OCI-LY3 (cell line): ENCODE measurements at regions not wholly inside any gene's neighbourhood (a gene's known extent, or its start where the extent isn't known, plus 50 kb on each side); places are given as distances from the start of the nearest gene placed in this dataset.

Source experiments
- H2AFZ ChIP-seq: fragments of 200-600, 300-600 bp; shearing (Covaris generic); 2 replicates; pipeline ENCODE4 v1.6.0; 2014; ENCODE audit warnings: antibody characterized with exemption, low read depth, low read length
- H3K27ac ChIP-seq: fragments of 200-600, 300-600 bp; sonication (generic); 2 replicates; pipeline ENCODE4 v1.5.1; 2014; ENCODE audit warnings: mild to moderate bottlenecking, low read length, moderate library complexity, mixed read lengths
- H3K27me3 ChIP-seq: fragments of 200-600, 300-600 bp; sonication (generic); 2 replicates; pipeline ENCODE4 v1.6.1; 2014; ENCODE audit warnings: low read depth, low read length, mixed read lengths
- H3K36me3 ChIP-seq: fragments of 200-600, 300-600 bp; sonication (generic); replicated peaks from 2 replicates; pipeline ENCODE3; 2014; ENCODE audit warnings: low read depth, low read length, mixed read lengths
- H3K4me1 ChIP-seq: fragments of 300-600, 200-600 bp; sonication (generic); 2 replicates; pipeline ENCODE4 v1.6.1; 2014; ENCODE audit warnings: low read length, mixed read lengths
- H3K4me2 ChIP-seq: fragments of 200-600, 300-600 bp; sonication (generic); 2 replicates; pipeline ENCODE4 v1.6.1; 2014; ENCODE audit warnings: low read length, mixed read lengths
- H3K4me3 ChIP-seq: fragments of 300-600, 200-600 bp; sonication (generic); 2 replicates; pipeline ENCODE4 v1.5.1; 2014; ENCODE audit warnings: antibody characterized with exemption, mild to moderate bottlenecking, low read length, moderate library complexity
- H3K79me2 ChIP-seq: fragments of 300-600, 200-600 bp; shearing (Covaris generic); 2 replicates; pipeline ENCODE4 v1.6.1; 2014; ENCODE audit warnings: mild to moderate bottlenecking, low read length, mixed read lengths
- H3K9ac ChIP-seq: fragments of 300-600, 200-600 bp; shearing (Covaris generic); 2 replicates; pipeline ENCODE4 v1.6.0; 2014; ENCODE audit warnings: mild to moderate bottlenecking, low read length, moderate library complexity
- H3K9me3 ChIP-seq: fragments of 200-600, 300-600 bp; shearing (Covaris generic); 2 replicates; pipeline ENCODE4 v1.6.1; 2014; ENCODE audit warnings: low read length, mixed read lengths; ENCODE audit not compliant: insufficient read depth
- H4K20me1 ChIP-seq: fragments of 200-600, 300-600 bp; sonication (generic); 2 replicates; pipeline ENCODE4 v1.6.1; 2016; ENCODE audit warnings: low read length, mixed read lengths; ENCODE audit not compliant: insufficient read depth
- CTCF ChIP-seq: fragments of 200-600, 300-600 bp; sonication (generic); IDR thresholded peaks from 2 replicates; pipeline ENCODE4 v1.5.1; 2014; ENCODE audit warnings: antibody characterized with exemption, low read length, low read depth
- EZH2phosphoT487 ChIP-seq: fragments of 200-600 bp; shearing (Covaris generic); IDR thresholded peaks from 2 replicates; pipeline ENCODE4 v1.6.1; 2018; ENCODE audit warnings: antibody characterized with exemption, mixed run types, low read depth

GRCh38 chr17:71681427-71682173, 439.2 kb upstream of the SOX9 start:
- Histone ChIP-seq H3K79me2 (no peaks in the 10 kb centered on the region), H3K36me3 (no peaks in the 10 kb centered on the region), H4K20me1 (no peaks in the 10 kb centered on the region), H3K4me3 (no peak overlapping the region), H3K9ac (no peak overlapping the region), H3K4me1 (no peaks in the 10 kb centered on the region), H3K9me3 (no peaks in the 10 kb centered on the region), H3K4me2 (no peak overlapping the region), H2AFZ (no peak overlapping the region), H3K27me3 (no peaks in the 10 kb centered on the region), H3K27ac (no peak overlapping the region)
- no peak for TF ChIP-seq CTCF
- no peak for TF ChIP-seq EZH2phosphoT487

GRCh38 chr17:71682174-71682494, 438.7 kb upstream of the SOX9 start:
- H2AFZ ChIP-seq: no peak overlapping the region
- TF ChIP-seq CTCF (no peak), EZH2phosphoT487 (no peak)
- H3K9me3 ChIP-seq: no peaks in the 10 kb centered on the region
- no peaks in the 10 kb centered on the region for H4K20me1 ChIP-seq
- no peaks in the 10 kb centered on the region for H3K79me2 ChIP-seq
- H3K4me2 ChIP-seq: no peak overlapping the region
- no peak overlapping the region for H3K27ac ChIP-seq
- no peak overlapping the region for H3K9ac ChIP-seq
- H3K27me3 ChIP-seq: no peaks in the 10 kb centered on the region
- no peak overlapping the region for H3K4me3 ChIP-seq
- no peaks in the 10 kb centered on the region for H3K4me1 ChIP-seq
- no peaks in the 10 kb centered on the region for H3K36me3 ChIP-seq

GRCh38 chr17:71689782-71690181, 431.0 kb upstream of the SOX9 start:
- Histone ChIP-seq H3K4me2 (no peak overlapping the region), H4K20me1 (no peaks in the 10 kb centered on the region), H3K4me3 (no peak overlapping the region), H3K79me2 (no peaks in the 10 kb centered on the region), H3K4me1 (no peaks in the 10 kb centered on the region), H3K27ac (no peak overlapping the region), H2AFZ (no peak overlapping the region), H3K9ac (no peak overlapping the region), H3K27me3 (no peaks in the 10 kb centered on the region), H3K9me3 (no peaks in the 10 kb centered on the region), H3K36me3 (no peaks in the 10 kb centered on the region)
- TF ChIP-seq CTCF (no peak), EZH2phosphoT487 (no peak)

- no peaks in the 10 kb centered on the region for H3K27me3 ChIP-seq
- H3K9me3 ChIP-seq: no peaks in the 10 kb centered on the region
- H3K4me3 ChIP-seq: no peak overlapping the region
- no peak overlapping the region for H3K4me2 ChIP-seq
- H3K36me3 ChIP-seq: no peaks in the 10 kb centered on the region
- no peak overlapping the region for H2AFZ ChIP-seq
- no peak for TF ChIP-seq CTCF
- no peak for TF ChIP-seq EZH2phosphoT487
- no peaks in the 10 kb centered on the region for H3K79me2 ChIP-seq
- H3K27ac ChIP-seq: no peak overlapping the region
- H4K20me1 ChIP-seq: no peaks in the 10 kb centered on the region
- H3K4me1 ChIP-seq: no peaks in the 10 kb centered on the region
- no peak overlapping the region for H3K9ac ChIP-seq
Measured at GRCh38 chr17:71699907-71700306, 420.9 kb upstream of the SOX9 start.
